GM19238 (cell line): ENCODE measurements at regions not wholly inside any gene's neighbourhood (a gene's known extent, or its start where the extent isn't known, plus 50 kb on each side); places are given as distances from the start of the nearest gene placed in this dataset.
"Not testable (repeated sequence)": the region's sequence is repeated elsewhere in the genome, so short reads cannot be mapped to it uniquely, and the experiment has no call there.

ENCODE experiments used
- DNase-seq: peaks from one replicate; pipeline ENCODE4 v3.0.0; 2011; ENCODE audit warnings: low spot score; ENCODE audit not compliant: insufficient read length

GRCh38 chr5:107005653-107006052, 665.1 kb downstream of the EFNA5 start:
- no peak for DNase-seq

- no peak for DNase-seq
These were observed 665.6 kb downstream of the EFNA5 start for GRCh38 chr5:107005161-107005560.

GRCh38 chr5:107002115-107002514, 668.6 kb downstream of the EFNA5 start:
- no peak for DNase-seq

- not testable (repeated sequence) for DNase-seq
These were observed 671.2 kb downstream of the EFNA5 start for GRCh38 chr5:106999506-106999905.

- no peak for DNase-seq
These were observed 684.7 kb downstream of the EFNA5 start for GRCh38 chr5:106986006-106986405.

GRCh38 chr5:106985174-106985573, 685.6 kb downstream of the EFNA5 start:
- DNase-seq, result no peak

- DNase-seq, result not testable (repeated sequence)
These were observed 691.6 kb downstream of the EFNA5 start for GRCh38 chr5:106979178-106979577.

GRCh38 chr5:106978582-106979165, 692.1 kb downstream of the EFNA5 start:
- DNase-seq, result not testable (repeated sequence)

- no peak for DNase-seq
These were observed 694.4 kb downstream of the EFNA5 start for GRCh38 chr5:106976363-106976762.

GRCh38 chr5:106974272-106974671, 696.5 kb downstream of the EFNA5 start:
- no peak for DNase-seq

GRCh38 chr5:106966686-106967315, 703.9 kb downstream of the EFNA5 start:
- DNase-seq, result no peak

GRCh38 chr5:106964132-106964531, 706.6 kb downstream of the EFNA5 start:
- DNase-seq, result no peak

- DNase-seq, result no peak
These were observed 707.1 kb downstream of the EFNA5 start for GRCh38 chr5:106963630-106964029.

- no peak for DNase-seq
These were observed 708.1 kb downstream of the EFNA5 start for GRCh38 chr5:106962464-106963230.

GRCh38 chr5:106959387-106959786, 711.4 kb downstream of the EFNA5 start:
- DNase-seq, result no peak

- DNase-seq, result no peak
These were observed 713.4 kb downstream of the EFNA5 start for GRCh38 chr5:106957336-106957735.

- DNase-seq, result no peak
These were observed 713.9 kb downstream of the EFNA5 start for GRCh38 chr5:106956886-106957285.

- no peak for DNase-seq
These were observed 714.5 kb downstream of the EFNA5 start for GRCh38 chr5:106956187-106956586.

- no peak for DNase-seq
These were observed 729.8 kb downstream of the EFNA5 start for GRCh38 chr5:106940986-106941385.

GRCh38 chr5:106940301-106940846, 730.4 kb downstream of the EFNA5 start:
- DNase-seq, result no peak

GRCh38 chr5:106923409-106923808, 747.3 kb downstream of the EFNA5 start:
- no peak for DNase-seq

GRCh38 chr5:106921567-106921966, 749.2 kb downstream of the EFNA5 start:
- no peak for DNase-seq
